H1 (cell line): ENCODE measurements at regions not wholly inside any gene's neighbourhood (a gene's known extent, or its start where the extent isn't known, plus 50 kb on each side); places are given as distances from the start of the nearest gene placed in this dataset.

ENCODE experiments used
- CHD7 ChIP-seq: fragments of 300-600 bp; sonication (generic); IDR thresholded peaks from 2 replicates; pipeline ENCODE4 v1.7.1; 2012; ENCODE audit warnings: low read length, moderate library complexity, mild to moderate bottlenecking, inconsistent platforms; ENCODE audit not compliant: insufficient replicate concordance

DNA sequence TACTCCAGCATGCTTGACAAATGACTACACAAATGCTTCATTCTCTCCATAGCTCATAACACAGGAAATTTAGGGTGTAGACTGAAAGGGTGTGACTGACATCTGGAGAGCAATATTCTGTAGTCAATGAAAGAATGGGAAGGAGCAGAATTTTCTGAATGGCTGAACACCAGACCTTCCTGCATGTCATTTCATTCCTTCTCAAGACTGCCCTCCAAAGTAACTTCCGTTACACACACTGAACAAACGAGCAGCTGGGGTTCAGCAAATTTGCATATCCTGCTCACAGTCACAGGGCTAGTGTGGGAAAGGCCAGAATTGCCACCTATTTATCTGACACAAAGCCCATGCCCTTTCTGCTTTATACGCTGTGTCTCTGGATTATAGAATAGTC is 325.0 kb upstream of the CFAP20DC start (continued):
- no peak for TF ChIP-seq CHD7
